ENCODE measurements at regions not wholly inside any gene's neighbourhood (a gene's known extent, or its start where the extent isn't known, plus 50 kb on each side); places are given as distances from the start of the nearest gene placed in this dataset.

GRCh38 chr1:21349693-21350092 lies 59.4 kb upstream of the ECE1 start:
- no peak overlapping the region for H3K4me3 ChIP-seq (ENCODE audit: low read depth, low read length)
- no peak for TF ChIP-seq CTCF (IDR thresholded peaks at IDR 0.05; ENCODE audit: insufficient read depth, low read depth, low read length, missing control alignments)
- DNase-seq (ENCODE audit: low read depth) = no peak

DNA sequence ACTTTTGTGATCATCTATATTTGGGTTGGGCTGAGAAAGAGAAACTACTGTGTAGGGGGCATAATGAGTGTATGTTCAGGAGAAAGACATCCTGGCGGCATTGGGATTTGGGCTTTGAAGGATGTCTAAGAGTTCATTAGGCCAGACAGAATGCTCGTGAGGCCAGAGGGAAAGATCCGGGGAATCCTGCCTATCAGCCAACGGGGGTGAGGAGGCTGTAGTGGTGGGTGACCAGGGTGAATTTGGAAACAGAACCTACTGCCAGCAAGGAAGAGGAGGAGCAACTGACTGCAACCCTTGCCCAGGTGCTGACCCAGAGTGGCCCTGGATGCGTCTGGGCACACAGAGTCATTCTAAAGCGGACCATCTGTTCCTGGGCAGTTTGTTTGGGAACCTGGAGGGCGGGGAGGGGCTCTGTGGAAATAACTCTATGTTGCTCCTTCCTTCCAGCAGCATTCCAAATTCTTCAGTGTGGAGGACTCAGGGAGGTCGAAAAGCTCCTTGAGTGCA lies 56.9 kb upstream of the ECE1 start:
- no peak for TF ChIP-seq CTCF (IDR thresholded peaks at IDR 0.05; ENCODE audit: insufficient read depth, low read depth, low read length, missing control alignments)
- H3K4me3 ChIP-seq (ENCODE audit: low read depth, low read length) = no peak overlapping the region

GRCh38 chr1:21346365-21347071 lies 56.3 kb upstream of the ECE1 start:
- TF ChIP-seq CTCF (IDR thresholded peaks at IDR 0.05; ENCODE audit: insufficient read depth, low read depth, low read length, missing control alignments) = no peak
- peak overlapping the region; percentile 69 for H3K4me3 ChIP-seq (ENCODE audit: low read depth, low read length)
- no peak for DNase-seq (ENCODE audit: low read depth)

More for the DNA sequence above, 56.9 kb upstream of the ECE1 start:
- DNase-seq (ENCODE audit: low read depth) = no peak

DNA sequence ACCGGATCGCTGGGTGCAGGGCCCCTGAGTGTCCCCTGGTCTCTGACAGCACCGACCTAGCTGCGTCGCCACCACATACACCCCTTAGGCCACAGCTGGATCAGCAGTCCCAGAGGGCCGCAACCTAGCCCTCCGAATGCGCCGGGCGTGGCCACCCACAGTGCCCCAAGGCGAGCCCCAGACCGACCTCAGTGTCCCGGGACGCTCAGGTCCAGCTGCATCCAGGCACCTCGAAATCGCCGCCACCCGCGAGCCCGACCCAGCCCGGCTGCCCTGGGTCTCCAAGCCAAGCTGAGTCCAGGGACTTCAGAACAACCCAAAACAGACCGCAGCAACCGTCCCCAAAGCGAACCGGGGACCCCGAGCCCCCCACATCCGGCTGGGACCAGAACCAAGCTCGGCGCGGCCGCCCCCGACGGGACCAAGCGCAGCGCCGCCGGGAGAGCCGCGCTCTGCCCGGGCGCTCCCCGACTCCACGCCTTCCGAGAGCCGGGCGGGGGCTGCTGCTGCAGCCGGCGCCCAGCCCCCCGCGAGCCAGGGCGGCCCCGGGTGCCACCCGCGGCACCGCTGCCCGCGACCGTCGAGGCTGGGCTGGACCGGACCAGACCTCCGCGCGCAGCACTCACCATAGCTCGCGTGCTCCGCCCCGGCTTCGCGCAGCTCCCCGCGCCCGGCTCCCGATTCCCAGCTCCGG lies 54.6 kb upstream of the ECE1 start:
- DNase-seq (ENCODE audit: low read depth) = no peak
- no peak for TF ChIP-seq CTCF (IDR thresholded peaks at IDR 0.05; ENCODE audit: insufficient read depth, low read depth, low read length, missing control alignments)
- peak overlapping the region; percentile 65 for H3K4me3 ChIP-seq (ENCODE audit: low read depth, low read length)

DNA sequence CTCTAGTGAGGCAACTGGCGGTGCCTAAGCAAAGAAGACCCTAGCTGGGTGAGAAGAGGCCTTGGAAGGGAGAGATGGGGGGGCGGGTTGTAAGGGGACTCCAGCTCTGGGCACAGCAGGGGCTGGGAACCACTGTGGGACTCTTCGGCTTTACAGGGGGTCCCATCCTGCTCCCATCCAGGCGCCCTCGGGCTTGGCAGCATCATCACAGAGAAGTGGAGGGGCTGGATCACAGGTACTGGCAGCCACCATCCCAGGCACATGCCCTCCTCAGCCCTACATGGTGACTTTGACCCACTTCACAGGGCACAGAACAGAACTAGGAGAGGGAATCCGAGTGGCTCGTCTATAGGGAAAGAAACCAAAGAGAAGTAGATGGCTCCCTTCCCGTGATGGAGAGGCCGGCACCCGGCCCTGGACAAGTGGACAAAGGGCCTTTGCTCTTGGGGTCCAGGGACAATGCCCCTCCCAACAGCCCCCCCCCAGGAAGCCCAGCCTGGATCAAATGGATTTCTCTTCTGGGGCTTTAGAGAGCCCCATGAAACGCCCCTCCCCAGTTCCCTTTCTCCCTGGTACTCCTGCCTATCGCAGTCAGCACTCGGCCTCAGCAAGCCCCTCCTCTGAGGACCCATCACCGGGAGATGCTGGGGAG lies 54.0 kb upstream of the ECE1 start:
- no peak for TF ChIP-seq CTCF (IDR thresholded peaks at IDR 0.05; ENCODE audit: insufficient read depth, low read depth, low read length, missing control alignments)
- peak overlapping the region; percentile 65 for H3K4me3 ChIP-seq (ENCODE audit: low read depth, low read length)
- DNase-seq (ENCODE audit: low read depth) = no peak

DNA sequence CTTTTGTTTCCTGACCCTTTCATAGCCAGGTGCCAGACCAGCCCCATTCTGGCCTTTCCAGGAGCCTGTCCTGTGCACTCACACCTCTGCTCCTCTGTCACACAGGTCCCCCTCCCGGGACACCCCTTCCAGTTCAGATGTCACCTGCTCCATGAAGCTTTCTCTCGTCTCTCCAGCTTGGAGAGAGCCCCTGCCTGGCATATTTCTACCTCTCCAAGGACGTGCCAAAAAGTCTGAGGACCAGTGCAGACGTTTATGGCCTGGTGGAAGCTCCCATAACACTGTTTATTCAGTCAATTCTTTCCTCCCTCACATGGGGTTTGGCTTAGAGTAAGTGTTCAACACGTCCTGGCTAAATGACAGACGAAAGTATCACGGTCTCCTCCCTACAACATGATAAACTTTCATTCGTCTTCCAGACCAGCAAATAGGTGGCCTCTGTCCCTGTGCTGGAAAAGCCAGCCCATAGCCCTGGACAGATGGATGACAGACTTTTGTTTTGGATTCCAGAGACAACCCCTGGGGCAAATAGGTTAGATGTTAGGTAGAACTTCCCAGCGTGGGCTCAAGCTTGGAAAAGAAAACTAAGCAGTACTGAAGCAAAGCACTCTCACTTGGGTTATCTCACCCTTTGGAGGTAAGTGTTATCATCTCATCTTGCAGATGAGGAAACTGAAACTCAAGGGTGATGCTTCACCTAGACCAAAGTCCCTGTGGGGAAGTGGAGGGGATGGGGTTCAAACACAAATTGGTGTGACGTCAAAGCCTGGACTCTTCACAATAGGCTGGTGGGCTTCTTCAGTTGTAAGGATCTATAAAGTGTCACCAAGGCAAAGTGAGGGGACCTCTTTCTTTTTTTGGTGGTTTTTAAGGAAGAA lies 52.9 kb upstream of the ECE1 start:
- peak overlapping the region; percentile 65 for H3K4me3 ChIP-seq (ENCODE audit: low read depth, low read length)
- DNase-seq (ENCODE audit: low read depth) = peak; percentile 68
- no peak for TF ChIP-seq CTCF (IDR thresholded peaks at IDR 0.05; ENCODE audit: insufficient read depth, low read depth, low read length, missing control alignments)

All from GM12865 (cell line).